Endodermal cell (in vitro differentiated cells): ENCODE measurements at regions not wholly inside any gene's neighbourhood (a gene's known extent, or its start where the extent isn't known, plus 50 kb on each side); places are given as distances from the start of the nearest gene placed in this dataset.

Experiments
- DNase-seq: peaks from one replicate; pipeline ENCODE4 v3.0.0-alpha.2; 2017
- H3K27ac ChIP-seq: 2 replicates; pipeline ENCODE4 v1.5.1; 2013; ENCODE audit warnings: mild to moderate bottlenecking, low read depth, low read length, moderate library complexity
- H3K27me3 ChIP-seq: 2 replicates; pipeline ENCODE4 v1.6.1; 2013; ENCODE audit warnings: mild to moderate bottlenecking, low read length, moderate library complexity; ENCODE audit not compliant: insufficient read depth, control insufficient read depth, poor library complexity, severe bottlenecking
- H3K36me3 ChIP-seq: 2 replicates; pipeline ENCODE4 v1.7.0; 2013; ENCODE audit warnings: mild to moderate bottlenecking, low read length, moderate library complexity; ENCODE audit not compliant: control insufficient read depth, insufficient read depth
- H3K4me1 ChIP-seq: one replicate; pipeline ENCODE4 v1.7.0; 2013; ENCODE audit warnings: low read length; ENCODE audit not compliant: control insufficient read depth, insufficient read depth
- H3K4me3 ChIP-seq: 2 replicates; pipeline ENCODE4 v1.5.1; 2013; ENCODE audit warnings: mild to moderate bottlenecking, low read length, moderate library complexity
- H3K9ac ChIP-seq: 2 replicates; pipeline ENCODE4 v1.6.1; 2013; ENCODE audit warnings: mild to moderate bottlenecking, low read length, moderate library complexity; ENCODE audit not compliant: poor library complexity, severe bottlenecking; ENCODE audit errors: extremely low read depth
- H3K9me3 ChIP-seq: 2 replicates; pipeline ENCODE4 v1.6.1; 2013; ENCODE audit warnings: mild to moderate bottlenecking, low read length, moderate library complexity; ENCODE audit not compliant: control insufficient read depth
- H3K27ac Mint-ChIP-seq: 2 replicates; pipeline ENCODE4 v1.8.0; 2020; ENCODE audit warnings: mixed read lengths
- H3K27me3 Mint-ChIP-seq: 2 replicates; pipeline ENCODE4 v1.8.0; 2021; ENCODE audit warnings: mild to moderate bottlenecking, mixed read lengths; ENCODE audit not compliant: insufficient read depth
- H3K36me3 Mint-ChIP-seq: 2 replicates; pipeline ENCODE4 v1.8.0; 2020; ENCODE audit warnings: low read depth, mixed read lengths
- H3K4me1 Mint-ChIP-seq: 2 replicates; pipeline ENCODE4 v1.8.0; 2020; ENCODE audit warnings: mixed read lengths
- H3K4me3 Mint-ChIP-seq: 2 replicates; pipeline ENCODE4 v1.8.0; 2020; ENCODE audit warnings: mild to moderate bottlenecking, moderate library complexity, mixed read lengths
- H3K9me3 Mint-ChIP-seq: 2 replicates; pipeline ENCODE4 v1.8.0; 2020; ENCODE audit warnings: mild to moderate bottlenecking, mixed read lengths
- WGBS, 2 experiments: methylation state at CpG; one replicate each; pipeline versions ENCODE4 v1.1.5 to v1.1.7; 2013; ENCODE audit warnings: missing lambda C conversion rate in 2 of 2, mixed read lengths in 1 of 2; ENCODE audit not compliant: insufficient coverage in 1 of 2, insufficient read length in 1 of 2; 5-methylcytosine and 5-hydroxymethylcytosine counted together
- TF ChIP-seq, protein P1 (sequence below): fragments of 200-600 bp; sonication (generic); conservative IDR thresholded peaks from 2 replicates; pipeline ENCODE4 v1.5.0; 2021; ENCODE audit warnings: antibody characterized with exemption, mild to moderate bottlenecking

DNA sequence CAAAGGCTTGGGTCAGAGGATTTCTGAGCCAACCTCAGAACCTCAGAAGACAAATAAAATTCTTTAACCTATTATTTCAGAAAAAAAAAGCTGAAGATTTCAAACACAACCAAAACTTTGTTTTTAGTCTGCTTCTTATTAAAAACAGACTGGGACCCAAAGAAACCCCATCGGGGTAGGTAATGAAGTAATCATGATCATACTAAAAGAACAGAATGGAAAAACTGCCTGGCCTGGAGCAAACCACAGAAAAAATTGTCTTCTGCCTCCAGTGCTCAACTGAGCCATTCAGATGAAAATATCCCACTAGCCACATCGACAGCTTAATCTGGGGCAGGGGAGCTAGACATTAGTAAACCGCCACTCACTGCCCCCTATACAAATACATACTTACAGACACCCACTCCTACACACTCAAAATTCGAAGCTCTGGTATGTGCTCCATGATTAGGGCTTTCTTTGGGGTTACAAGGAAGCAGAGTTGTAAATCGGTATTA, 76.5 kb downstream of the SDC1 start:
- Histone ChIP-seq H3K9ac (no peak overlapping the region), H3K36me3 (no peaks in the 10 kb centered on the region), H3K27ac (peak overlapping the region; percentile 99), H3K4me1 (peaks cover 3% of the 10 kb centered on the region), H3K4me3 (no peak overlapping the region), H3K27me3 (no peaks in the 10 kb centered on the region), H3K9me3 (no peaks in the 10 kb centered on the region)
- no peaks in the 10 kb centered on the region for H3K36me3 Mint-ChIP-seq
- H3K4me3 Mint-ChIP-seq, result no peak overlapping the region
- H3K9me3 Mint-ChIP-seq, result no peaks in the 10 kb centered on the region
- H3K27ac Mint-ChIP-seq, result peak overlapping the region; percentile 60
- TF ChIP-seq, protein P1, sequence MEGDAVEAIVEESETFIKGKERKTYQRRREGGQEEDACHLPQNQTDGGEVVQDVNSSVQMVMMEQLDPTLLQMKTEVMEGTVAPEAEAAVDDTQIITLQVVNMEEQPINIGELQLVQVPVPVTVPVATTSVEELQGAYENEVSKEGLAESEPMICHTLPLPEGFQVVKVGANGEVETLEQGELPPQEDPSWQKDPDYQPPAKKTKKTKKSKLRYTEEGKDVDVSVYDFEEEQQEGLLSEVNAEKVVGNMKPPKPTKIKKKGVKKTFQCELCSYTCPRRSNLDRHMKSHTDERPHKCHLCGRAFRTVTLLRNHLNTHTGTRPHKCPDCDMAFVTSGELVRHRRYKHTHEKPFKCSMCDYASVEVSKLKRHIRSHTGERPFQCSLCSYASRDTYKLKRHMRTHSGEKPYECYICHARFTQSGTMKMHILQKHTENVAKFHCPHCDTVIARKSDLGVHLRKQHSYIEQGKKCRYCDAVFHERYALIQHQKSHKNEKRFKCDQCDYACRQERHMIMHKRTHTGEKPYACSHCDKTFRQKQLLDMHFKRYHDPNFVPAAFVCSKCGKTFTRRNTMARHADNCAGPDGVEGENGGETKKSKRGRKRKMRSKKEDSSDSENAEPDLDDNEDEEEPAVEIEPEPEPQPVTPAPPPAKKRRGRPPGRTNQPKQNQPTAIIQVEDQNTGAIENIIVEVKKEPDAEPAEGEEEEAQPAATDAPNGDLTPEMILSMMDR, result no peak
- no peak for DNase-seq
- 62% methylated on average over 5 of the region's 5 CpGs; no CpG with 5 or more reads in 1 of the 2 experiments for WGBS, 2 experiments
- peaks cover 35% of the 10 kb centered on the region for H3K4me1 Mint-ChIP-seq
- no peaks in the 10 kb centered on the region for H3K27me3 Mint-ChIP-seq

DNA sequence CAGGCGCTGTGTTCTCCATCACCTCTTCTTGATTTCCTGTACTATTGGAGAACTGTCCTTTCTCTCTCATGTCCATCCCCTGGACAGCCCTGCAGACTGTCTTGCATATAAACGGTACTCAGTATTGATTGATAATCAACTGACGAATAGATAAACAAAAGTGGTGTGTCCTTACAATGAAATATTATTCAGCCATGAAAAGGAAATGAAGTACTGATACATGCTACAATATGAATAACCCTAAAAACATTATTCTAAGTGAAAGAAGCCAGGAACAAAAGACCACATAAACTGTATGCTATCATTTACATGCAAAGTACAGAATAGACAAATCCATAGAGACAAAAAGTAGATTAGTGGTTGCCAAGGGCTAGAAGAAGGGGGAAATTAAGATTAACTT, 77.6 kb downstream of the SDC1 start:
- Histone ChIP-seq H3K4me1 (no peaks in the 10 kb centered on the region), H3K9me3 (no peaks in the 10 kb centered on the region), H3K36me3 (no peaks in the 10 kb centered on the region), H3K9ac (no peak overlapping the region), H3K27ac (no peak overlapping the region), H3K27me3 (no peaks in the 10 kb centered on the region), H3K4me3 (no peak overlapping the region)
- H3K36me3 Mint-ChIP-seq, result no peaks in the 10 kb centered on the region
- H3K4me1 Mint-ChIP-seq, result peaks cover 29% of the 10 kb centered on the region
- no peak for DNase-seq
- TF ChIP-seq, protein P1, result no peak
- no peak overlapping the region for H3K4me3 Mint-ChIP-seq
- WGBS, 2 experiments, result 83 to 93% methylated on average over 1 to 3 of the region's 3 CpGs
- H3K27ac Mint-ChIP-seq, result no peak overlapping the region
- no peaks in the 10 kb centered on the region for H3K9me3 Mint-ChIP-seq
- H3K27me3 Mint-ChIP-seq, result no peaks in the 10 kb centered on the region

DNA sequence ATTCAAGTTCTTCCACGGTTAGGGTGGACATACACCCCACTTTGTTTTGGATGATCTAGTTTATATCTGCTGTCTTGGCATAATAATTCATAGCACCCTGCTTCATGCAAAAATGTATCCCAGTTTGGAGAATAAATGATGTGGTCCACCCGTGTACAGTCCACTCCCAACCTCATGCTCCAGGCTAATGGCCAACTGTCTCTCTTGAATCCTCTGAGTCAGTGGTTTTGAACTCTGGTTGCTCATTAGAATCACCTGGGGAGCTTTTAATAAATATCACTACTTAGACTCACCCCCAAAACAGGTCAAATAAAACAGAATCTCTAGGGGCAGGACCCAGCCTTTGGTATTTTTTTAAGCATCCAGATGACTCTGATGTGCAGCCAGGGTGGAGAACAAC, 78.5 kb downstream of the SDC1 start:
- H3K27ac Mint-ChIP-seq, result no peak overlapping the region
- H3K4me3 ChIP-seq, result no peak overlapping the region
- no peaks in the 10 kb centered on the region for H3K27me3 ChIP-seq
- TF ChIP-seq, protein P1, result no peak
- H3K27me3 Mint-ChIP-seq, result no peaks in the 10 kb centered on the region
- H3K4me1 ChIP-seq, result no peaks in the 10 kb centered on the region
- no peak for DNase-seq
- H3K9me3 Mint-ChIP-seq, result no peaks in the 10 kb centered on the region
- H3K4me1 Mint-ChIP-seq, result peaks cover 27% of the 10 kb centered on the region
- H3K36me3 Mint-ChIP-seq, result no peaks in the 10 kb centered on the region
- 80 to 84% methylated on average over 1 to 2 of the region's 2 CpGs for WGBS, 2 experiments
- H3K27ac ChIP-seq, result no peak overlapping the region
- H3K36me3 ChIP-seq, result no peaks in the 10 kb centered on the region
- H3K4me3 Mint-ChIP-seq, result no peak overlapping the region
- H3K9ac ChIP-seq, result no peak overlapping the region
- H3K9me3 ChIP-seq, result no peaks in the 10 kb centered on the region
